Chondrocyte (in vitro differentiated cells): ENCODE measurements at regions not wholly inside any gene's neighbourhood (a gene's known extent, or its start where the extent isn't known, plus 50 kb on each side); places are given as distances from the start of the nearest gene placed in this dataset.

Experiments
- DNase-seq: peaks from one replicate; pipeline ENCODE4 v3.0.0; 2021; ENCODE audit warnings: mixed read lengths, low spot score
- H3K27ac Mint-ChIP-seq: one replicate; pipeline ENCODE4 v1.8.0; 2021; ENCODE audit warnings: mild to moderate bottlenecking, moderate library complexity, mixed read lengths; ENCODE audit not compliant: unreplicated experiment
- H3K27me3 Mint-ChIP-seq: 2 replicates; pipeline ENCODE4 v1.8.0; 2021; ENCODE audit warnings: low read depth, mixed read lengths
- H3K36me3 Mint-ChIP-seq: 2 replicates; pipeline ENCODE4 v1.8.0; 2021; ENCODE audit warnings: low read depth, mixed read lengths
- H3K4me1 Mint-ChIP-seq: 2 replicates; pipeline ENCODE4 v1.8.0; 2021; ENCODE audit warnings: low read depth, mild to moderate bottlenecking, mixed read lengths
- H3K4me3 Mint-ChIP-seq: one replicate; pipeline ENCODE4 v1.8.0; 2021; ENCODE audit warnings: mild to moderate bottlenecking, moderate library complexity, mixed read lengths; ENCODE audit not compliant: unreplicated experiment
- H3K9me3 Mint-ChIP-seq: 2 replicates; pipeline ENCODE4 v1.8.0; 2021; ENCODE audit warnings: low read depth, mixed read lengths
- TF ChIP-seq, protein P1 (sequence below): fragments of 200-600 bp; sonication (generic); IDR thresholded peaks from 2 replicates; pipeline ENCODE4 v1.5.0; 2021; ENCODE audit warnings: antibody characterized with exemption, mild to moderate bottlenecking, moderate library complexity

GRCh38 chr17:71757156-71757555 is 363.7 kb upstream of the SOX9 start:
- Mint-ChIP-seq H3K9me3 (no peaks in the 10 kb centered on the region), H3K27ac (no peak overlapping the region), H3K4me3 (no peak overlapping the region), H3K36me3 (no peaks in the 10 kb centered on the region), H3K27me3 (no peaks in the 10 kb centered on the region), H3K4me1 (peaks cover 15% of the 10 kb centered on the region)
- TF ChIP-seq, protein P1, sequence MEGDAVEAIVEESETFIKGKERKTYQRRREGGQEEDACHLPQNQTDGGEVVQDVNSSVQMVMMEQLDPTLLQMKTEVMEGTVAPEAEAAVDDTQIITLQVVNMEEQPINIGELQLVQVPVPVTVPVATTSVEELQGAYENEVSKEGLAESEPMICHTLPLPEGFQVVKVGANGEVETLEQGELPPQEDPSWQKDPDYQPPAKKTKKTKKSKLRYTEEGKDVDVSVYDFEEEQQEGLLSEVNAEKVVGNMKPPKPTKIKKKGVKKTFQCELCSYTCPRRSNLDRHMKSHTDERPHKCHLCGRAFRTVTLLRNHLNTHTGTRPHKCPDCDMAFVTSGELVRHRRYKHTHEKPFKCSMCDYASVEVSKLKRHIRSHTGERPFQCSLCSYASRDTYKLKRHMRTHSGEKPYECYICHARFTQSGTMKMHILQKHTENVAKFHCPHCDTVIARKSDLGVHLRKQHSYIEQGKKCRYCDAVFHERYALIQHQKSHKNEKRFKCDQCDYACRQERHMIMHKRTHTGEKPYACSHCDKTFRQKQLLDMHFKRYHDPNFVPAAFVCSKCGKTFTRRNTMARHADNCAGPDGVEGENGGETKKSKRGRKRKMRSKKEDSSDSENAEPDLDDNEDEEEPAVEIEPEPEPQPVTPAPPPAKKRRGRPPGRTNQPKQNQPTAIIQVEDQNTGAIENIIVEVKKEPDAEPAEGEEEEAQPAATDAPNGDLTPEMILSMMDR = no peak
- DNase-seq = no peak

- Mint-ChIP-seq H3K27me3 (no peaks in the 10 kb centered on the region), H3K27ac (no peak overlapping the region), H3K9me3 (no peaks in the 10 kb centered on the region), H3K4me3 (no peak overlapping the region), H3K4me1 (peaks cover 10% of the 10 kb centered on the region), H3K36me3 (no peaks in the 10 kb centered on the region)
- TF ChIP-seq, protein P1 = no peak
- no peak for DNase-seq
These were observed 362.9 kb upstream of the SOX9 start for GRCh38 chr17:71757956-71758355.

GRCh38 chr17:71759422-71760060 is 361.3 kb upstream of the SOX9 start:
- no peaks in the 10 kb centered on the region for H3K36me3 Mint-ChIP-seq
- no peak overlapping the region for H3K4me3 Mint-ChIP-seq
- no peaks in the 10 kb centered on the region for H3K9me3 Mint-ChIP-seq
- TF ChIP-seq, protein P1 = no peak
- H3K27me3 Mint-ChIP-seq = no peaks in the 10 kb centered on the region
- no peak for DNase-seq
- H3K27ac Mint-ChIP-seq = no peak overlapping the region
- H3K4me1 Mint-ChIP-seq = peaks cover 5% of the 10 kb centered on the region

DNA sequence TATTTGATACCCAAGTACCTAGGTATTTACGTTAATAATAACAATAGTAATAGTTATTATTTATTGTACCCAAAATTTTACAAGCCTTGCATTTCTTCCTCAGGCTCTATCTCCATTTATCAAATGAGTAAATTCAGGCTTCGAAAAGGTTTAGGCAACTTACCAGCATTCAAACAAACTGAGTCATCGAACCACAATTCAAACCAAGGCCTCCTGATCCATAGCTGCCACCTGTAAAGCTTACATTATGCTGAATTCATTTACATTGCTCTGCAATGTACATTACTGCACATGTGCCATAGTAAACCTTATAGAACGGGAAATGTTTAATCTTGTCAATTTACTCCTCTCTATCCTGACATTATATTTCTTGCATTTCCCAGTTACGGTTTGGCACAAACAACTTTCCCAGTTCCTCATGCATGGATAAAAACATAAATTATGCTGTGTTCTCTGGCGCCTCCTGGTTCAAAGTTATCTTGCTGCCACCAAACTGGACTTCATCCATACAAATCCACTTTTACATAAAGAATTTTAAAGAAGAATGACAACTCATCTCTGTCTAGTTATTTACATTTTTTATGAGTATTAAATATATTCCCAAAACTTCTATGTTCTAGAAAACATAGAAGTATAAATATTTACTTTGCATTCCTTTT is 360.6 kb upstream of the SOX9 start:
- Mint-ChIP-seq H3K36me3 (no peaks in the 10 kb centered on the region), H3K4me1 (peaks cover 5% of the 10 kb centered on the region), H3K27me3 (no peaks in the 10 kb centered on the region), H3K27ac (no peak overlapping the region), H3K4me3 (no peak overlapping the region), H3K9me3 (no peaks in the 10 kb centered on the region)
- DNase-seq = no peak
- TF ChIP-seq, protein P1 = peak; percentile 57

- no peaks in the 10 kb centered on the region for H3K36me3 Mint-ChIP-seq
- TF ChIP-seq, protein P1 = no peak
- no peaks in the 10 kb centered on the region for H3K27me3 Mint-ChIP-seq
- H3K4me1 Mint-ChIP-seq = peaks cover 5% of the 10 kb centered on the region
- no peak overlapping the region for H3K27ac Mint-ChIP-seq
- H3K9me3 Mint-ChIP-seq = no peaks in the 10 kb centered on the region
- no peak overlapping the region for H3K4me3 Mint-ChIP-seq
- DNase-seq = no peak
These were observed 358.3 kb upstream of the SOX9 start for GRCh38 chr17:71762526-71762925.
